ENCODE measurements at regions not wholly inside any gene's neighbourhood (a gene's known extent, or its start where the extent isn't known, plus 50 kb on each side); places are given as distances from the start of the nearest gene placed in this dataset.

DNA sequence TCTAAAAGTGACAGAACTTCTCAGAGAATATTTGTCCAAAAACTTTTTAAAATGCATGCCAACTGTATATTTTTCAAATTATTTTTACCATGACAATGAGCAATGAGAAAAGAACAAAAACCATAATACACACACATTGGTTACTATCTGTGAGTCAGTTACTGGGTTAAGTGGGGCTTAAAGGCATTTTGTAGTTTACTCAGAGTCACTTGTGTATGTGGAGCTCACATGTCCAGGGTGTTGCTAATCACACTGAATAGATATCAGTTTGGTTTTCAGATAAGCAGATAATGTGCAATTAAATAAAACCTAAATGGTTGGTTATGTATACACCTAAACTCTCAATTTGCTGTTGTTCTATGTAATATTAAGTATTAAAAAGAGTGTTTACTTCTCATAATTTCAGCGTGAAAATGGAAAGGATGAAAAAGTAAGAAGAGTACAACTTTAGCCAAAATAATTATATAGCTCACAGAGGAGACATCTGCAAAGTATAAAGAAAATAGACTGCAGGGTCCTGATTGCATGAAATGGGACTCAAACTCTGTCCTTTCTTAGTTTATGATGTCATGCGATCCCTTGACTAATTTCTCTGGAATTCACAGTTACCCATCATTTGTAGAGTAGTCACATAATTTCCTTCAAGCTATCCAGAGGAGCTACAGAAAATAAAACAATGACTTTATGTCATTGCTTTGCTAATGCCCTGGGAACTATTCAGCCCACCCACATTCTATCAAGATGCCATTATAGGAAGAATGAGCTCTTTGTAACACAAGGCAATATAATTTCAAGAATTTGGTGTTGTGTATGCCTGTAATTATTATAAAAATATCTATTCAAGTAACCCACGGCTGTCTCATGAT, 388.0 kb upstream of the ZNF608 start:
- TF ChIP-seq EP300 (IDR thresholded peaks at IDR 0.05) = no peak
- TF ChIP-seq POLR2AphosphoS5 (IDR thresholded peaks at IDR 0.05) = no peak
- no peak for TF ChIP-seq POLR2A (IDR thresholded peaks at IDR 0.05; ENCODE audit: low read depth)

Measured in esophagus muscularis mucosa (tissue), 3 donors.